Fibroblast of lung (primary cell): ENCODE measurements at regions not wholly inside any gene's neighbourhood (a gene's known extent, or its start where the extent isn't known, plus 50 kb on each side); places are given as distances from the start of the nearest gene placed in this dataset.

Source experiments
- DNase-seq, 2 donors: peaks; one replicate each; pipeline versions ENCODE4 v3.0.0 to v3.0.0-alpha.2; 2010; ENCODE audit warnings: low read depth in 2 of 2
- H2AFZ ChIP-seq: 2 replicates; pipeline ENCODE4 v1.5.1; 2012; ENCODE audit warnings: low read length, control low read depth, inconsistent platforms
- H3K27ac ChIP-seq: 2 replicates; pipeline ENCODE4 v1.5.1; 2011; ENCODE audit warnings: low read length, control low read depth; ENCODE audit not compliant: insufficient read depth
- H3K27me3 ChIP-seq: 2 replicates; pipeline ENCODE4 v1.5.1; 2011; ENCODE audit warnings: mild to moderate bottlenecking, low read length; ENCODE audit not compliant: control insufficient read depth, insufficient read depth
- H3K36me3 ChIP-seq: 2 replicates; pipeline ENCODE4 v1.5.1; 2011; ENCODE audit warnings: low read length; ENCODE audit not compliant: control insufficient read depth, insufficient read depth
- H3K4me1 ChIP-seq: 2 replicates; pipeline ENCODE4 v1.5.1; 2011; ENCODE audit warnings: low read length; ENCODE audit not compliant: control insufficient read depth, insufficient read depth; ENCODE audit errors: extremely low read depth
- H3K4me2 ChIP-seq: 2 replicates; pipeline ENCODE4 v1.5.1; 2011; ENCODE audit warnings: low read length, control low read depth; ENCODE audit not compliant: insufficient read depth; ENCODE audit errors: extremely low read depth
- H3K4me3 ChIP-seq, 4 experiments: fragments of 200-600 bp in 1 of 4; sonication (generic) in 1 of 4; replicated peaks in 1 of 4; 2 replicates each; pipeline ENCODE4 v1.5.1; 2011 to 2016; ENCODE audit warnings: low read length in 4 of 4, low read depth in 3 of 4, mild to moderate bottlenecking in 3 of 4, control low read depth in 2 of 4, inconsistent platforms in 1 of 4, mixed read lengths in 1 of 4; ENCODE audit not compliant: insufficient read depth in 1 of 4; ENCODE audit errors: control extremely low read depth in 1 of 4
- H3K79me2 ChIP-seq: 2 replicates; pipeline ENCODE4 v1.5.1; 2012; ENCODE audit warnings: mild to moderate bottlenecking, low read length, inconsistent platforms; ENCODE audit not compliant: control insufficient read depth, insufficient read depth
- H3K9ac ChIP-seq: 2 replicates; pipeline ENCODE4 v1.5.1; 2011; ENCODE audit warnings: mild to moderate bottlenecking, low read length, control low read depth; ENCODE audit not compliant: insufficient read depth
- H3K9me3 ChIP-seq: 2 replicates; pipeline ENCODE4 v1.5.1; 2012; ENCODE audit warnings: low read depth, low read length; ENCODE audit not compliant: control insufficient read depth, insufficient read depth
- H4K20me1 ChIP-seq: 2 replicates; pipeline ENCODE4 v1.5.1; 2011; ENCODE audit warnings: low read length; ENCODE audit not compliant: control insufficient read depth, insufficient read depth; ENCODE audit errors: extremely low read depth
- EZH2 ChIP-seq: IDR thresholded peaks from 2 replicates; pipeline ENCODE4 v1.5.1; 2012; ENCODE audit warnings: low read length, control low read depth, mild to moderate bottlenecking; ENCODE audit errors: missing control alignments
- TF ChIP-seq, protein P1 (sequence below), 2 donors: IDR thresholded peaks in 1 of 2; conservative IDR thresholded peaks in 1 of 2; 1 replicate in 1 of 2; 2 replicates in 1 of 2; pipeline ENCODE4 v1.5.1; 2011 to 2012; ENCODE audit warnings: low read length in 2 of 2, control low read depth in 1 of 2, inconsistent platforms in 1 of 2, low read depth in 1 of 2, mild to moderate bottlenecking in 1 of 2

DNA sequence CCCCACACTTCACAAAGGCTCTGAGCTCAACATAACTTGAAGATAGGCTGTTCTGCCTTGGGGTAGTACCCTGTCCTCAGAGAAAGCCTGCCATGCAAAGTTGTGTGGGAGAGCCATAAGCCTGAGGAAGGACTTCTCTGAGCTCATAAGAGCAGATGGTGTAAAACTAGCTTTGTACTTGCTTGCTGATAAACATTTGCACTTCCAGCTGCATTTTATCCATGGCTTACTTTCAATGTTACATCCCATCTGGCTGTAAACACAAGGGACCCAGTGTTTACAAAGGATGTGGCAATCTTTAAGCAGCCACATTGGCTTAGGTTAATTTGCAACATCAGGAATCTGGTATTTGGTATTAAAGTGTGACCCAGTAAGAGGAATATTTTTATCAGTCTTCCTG is 258.1 kb downstream of the IPO8 start:
- Histone ChIP-seq H3K4me2 (no peak overlapping the region), H3K79me2 (no peaks in the 10 kb centered on the region), H4K20me1 (no peaks in the 10 kb centered on the region), H3K4me3 (no peak overlapping the region), H2AFZ (no peak overlapping the region), H3K9me3 (no peaks in the 10 kb centered on the region), H3K36me3 (no peaks in the 10 kb centered on the region), H3K27me3 (no peaks in the 10 kb centered on the region), H3K4me1 (no peaks in the 10 kb centered on the region), H3K9ac (no peak overlapping the region), H3K27ac (no peak overlapping the region)
- TF ChIP-seq, protein P1, sequence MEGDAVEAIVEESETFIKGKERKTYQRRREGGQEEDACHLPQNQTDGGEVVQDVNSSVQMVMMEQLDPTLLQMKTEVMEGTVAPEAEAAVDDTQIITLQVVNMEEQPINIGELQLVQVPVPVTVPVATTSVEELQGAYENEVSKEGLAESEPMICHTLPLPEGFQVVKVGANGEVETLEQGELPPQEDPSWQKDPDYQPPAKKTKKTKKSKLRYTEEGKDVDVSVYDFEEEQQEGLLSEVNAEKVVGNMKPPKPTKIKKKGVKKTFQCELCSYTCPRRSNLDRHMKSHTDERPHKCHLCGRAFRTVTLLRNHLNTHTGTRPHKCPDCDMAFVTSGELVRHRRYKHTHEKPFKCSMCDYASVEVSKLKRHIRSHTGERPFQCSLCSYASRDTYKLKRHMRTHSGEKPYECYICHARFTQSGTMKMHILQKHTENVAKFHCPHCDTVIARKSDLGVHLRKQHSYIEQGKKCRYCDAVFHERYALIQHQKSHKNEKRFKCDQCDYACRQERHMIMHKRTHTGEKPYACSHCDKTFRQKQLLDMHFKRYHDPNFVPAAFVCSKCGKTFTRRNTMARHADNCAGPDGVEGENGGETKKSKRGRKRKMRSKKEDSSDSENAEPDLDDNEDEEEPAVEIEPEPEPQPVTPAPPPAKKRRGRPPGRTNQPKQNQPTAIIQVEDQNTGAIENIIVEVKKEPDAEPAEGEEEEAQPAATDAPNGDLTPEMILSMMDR (conservative IDR thresholded peaks at IDR 0.05 in 1 of 2, IDR thresholded peaks at IDR 0.05 in 1 of 2; ENCODE audit: low read depth in 1 of 2, low read length in 2 of 2) = no peak
- TF ChIP-seq EZH2 = no peak
- peak in 1 of 2 donors; percentile 91 for DNase-seq

DNA sequence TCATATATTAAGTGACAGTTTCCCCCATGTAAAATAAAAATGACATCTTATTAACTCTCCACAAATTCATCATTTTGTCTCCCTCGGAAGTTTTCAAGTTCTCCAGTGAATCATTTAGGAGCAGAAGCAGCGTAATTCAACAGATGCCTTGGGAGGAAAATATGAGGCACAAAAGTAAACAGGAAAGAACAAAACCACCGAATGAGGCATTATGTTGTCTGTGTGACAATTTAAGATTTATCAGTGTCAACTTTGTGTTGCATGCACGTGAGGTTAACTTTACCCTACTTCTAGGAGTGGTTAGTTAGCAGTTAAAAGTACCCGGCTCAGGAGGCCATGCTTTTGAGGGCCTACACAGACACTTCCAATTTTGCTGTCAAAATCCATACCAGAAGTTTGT is 258.6 kb downstream of the IPO8 start:
- no peaks in the 10 kb centered on the region for H3K36me3 ChIP-seq
- no peak overlapping the region for H2AFZ ChIP-seq
- H3K27ac ChIP-seq = no peak overlapping the region
- peak; percentile 20 to 58 for DNase-seq
- no peaks in the 10 kb centered on the region for H3K4me1 ChIP-seq
- H3K79me2 ChIP-seq = no peaks in the 10 kb centered on the region
- no peaks in the 10 kb centered on the region for H4K20me1 ChIP-seq
- no peak for TF ChIP-seq EZH2
- TF ChIP-seq, protein P1 (conservative IDR thresholded peaks at IDR 0.05 in 1 of 2, IDR thresholded peaks at IDR 0.05 in 1 of 2; ENCODE audit: low read depth in 1 of 2, low read length in 2 of 2) = no peak
- no peak overlapping the region for H3K4me2 ChIP-seq
- H3K4me3 ChIP-seq = no peak overlapping the region
- no peaks in the 10 kb centered on the region for H3K9me3 ChIP-seq
- H3K9ac ChIP-seq = no peak overlapping the region
- no peaks in the 10 kb centered on the region for H3K27me3 ChIP-seq

DNA sequence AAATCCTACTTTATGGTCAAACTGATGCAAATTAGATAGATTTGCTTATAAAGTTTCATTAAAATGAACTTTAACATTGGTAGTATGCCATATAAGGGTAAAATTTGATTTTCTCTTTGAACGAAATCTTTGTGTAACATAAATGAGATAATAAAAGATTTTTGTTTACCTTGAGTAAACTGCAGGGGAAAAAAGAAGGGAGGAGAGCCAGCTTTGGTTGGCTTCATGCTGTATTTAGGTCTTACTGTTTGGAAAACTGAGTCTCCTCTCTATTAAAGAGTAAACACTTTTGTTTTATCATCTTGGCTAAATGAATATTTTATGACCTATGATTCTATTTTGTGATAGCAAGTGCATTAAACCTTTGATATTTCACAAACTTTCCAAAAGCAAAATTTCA is 267.6 kb downstream of the IPO8 start:
- Histone ChIP-seq H3K27me3 (no peaks in the 10 kb centered on the region), H3K79me2 (no peaks in the 10 kb centered on the region), H3K9ac (no peak overlapping the region), H4K20me1 (no peaks in the 10 kb centered on the region), H3K4me1 (no peaks in the 10 kb centered on the region), H3K36me3 (no peaks in the 10 kb centered on the region), H3K9me3 (no peaks in the 10 kb centered on the region), H3K27ac (no peak overlapping the region), H2AFZ (no peak overlapping the region), H3K4me3 (no peak overlapping the region), H3K4me2 (no peak overlapping the region)
- no peak for TF ChIP-seq EZH2
- TF ChIP-seq, protein P1 (conservative IDR thresholded peaks at IDR 0.05 in 1 of 2, IDR thresholded peaks at IDR 0.05 in 1 of 2; ENCODE audit: low read depth in 1 of 2, low read length in 2 of 2) = no peak
- no peak for DNase-seq
